ENCODE measurements at regions not wholly inside any gene's neighbourhood (a gene's known extent, or its start where the extent isn't known, plus 50 kb on each side); places are given as distances from the start of the nearest gene placed in this dataset.
A peak's percentile ranks its signal among the peaks of the same experiment; 100 is the strongest.

- no peak for DNase-seq (ENCODE audit: low spot score)
- H3K27me3 Mint-ChIP-seq (ENCODE audit: low read depth), result no peaks in the 10 kb centered on the region
- TF ChIP-seq, protein P1, sequence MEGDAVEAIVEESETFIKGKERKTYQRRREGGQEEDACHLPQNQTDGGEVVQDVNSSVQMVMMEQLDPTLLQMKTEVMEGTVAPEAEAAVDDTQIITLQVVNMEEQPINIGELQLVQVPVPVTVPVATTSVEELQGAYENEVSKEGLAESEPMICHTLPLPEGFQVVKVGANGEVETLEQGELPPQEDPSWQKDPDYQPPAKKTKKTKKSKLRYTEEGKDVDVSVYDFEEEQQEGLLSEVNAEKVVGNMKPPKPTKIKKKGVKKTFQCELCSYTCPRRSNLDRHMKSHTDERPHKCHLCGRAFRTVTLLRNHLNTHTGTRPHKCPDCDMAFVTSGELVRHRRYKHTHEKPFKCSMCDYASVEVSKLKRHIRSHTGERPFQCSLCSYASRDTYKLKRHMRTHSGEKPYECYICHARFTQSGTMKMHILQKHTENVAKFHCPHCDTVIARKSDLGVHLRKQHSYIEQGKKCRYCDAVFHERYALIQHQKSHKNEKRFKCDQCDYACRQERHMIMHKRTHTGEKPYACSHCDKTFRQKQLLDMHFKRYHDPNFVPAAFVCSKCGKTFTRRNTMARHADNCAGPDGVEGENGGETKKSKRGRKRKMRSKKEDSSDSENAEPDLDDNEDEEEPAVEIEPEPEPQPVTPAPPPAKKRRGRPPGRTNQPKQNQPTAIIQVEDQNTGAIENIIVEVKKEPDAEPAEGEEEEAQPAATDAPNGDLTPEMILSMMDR (IDR thresholded peaks at IDR 0.05), result no peak
- no peak overlapping the region for H3K27ac Mint-ChIP-seq (ENCODE audit: unreplicated experiment)
- H3K4me3 Mint-ChIP-seq (ENCODE audit: unreplicated experiment), result no peak overlapping the region
- no peaks in the 10 kb centered on the region for H3K36me3 Mint-ChIP-seq (ENCODE audit: low read depth)
- H3K9me3 Mint-ChIP-seq (ENCODE audit: low read depth), result no peaks in the 10 kb centered on the region
- peaks cover 22% of the 10 kb centered on the region for H3K4me1 Mint-ChIP-seq (ENCODE audit: low read depth)
These were observed 60.3 kb downstream of the EOMES start for GRCh38 chr3:27661797-27662196.

- Mint-ChIP-seq H3K27me3 (ENCODE audit: low read depth) (no peaks in the 10 kb centered on the region), H3K36me3 (ENCODE audit: low read depth) (no peaks in the 10 kb centered on the region), H3K4me3 (ENCODE audit: unreplicated experiment) (no peak overlapping the region), H3K9me3 (ENCODE audit: low read depth) (no peaks in the 10 kb centered on the region), H3K27ac (ENCODE audit: unreplicated experiment) (no peak overlapping the region), H3K4me1 (ENCODE audit: low read depth) (peaks cover 15% of the 10 kb centered on the region)
- DNase-seq (ENCODE audit: low spot score), result no peak
- TF ChIP-seq, protein P1 (IDR thresholded peaks at IDR 0.05), result peak; percentile 83
These were observed 62.7 kb downstream of the EOMES start for GRCh38 chr3:27659279-27660021.

DNA sequence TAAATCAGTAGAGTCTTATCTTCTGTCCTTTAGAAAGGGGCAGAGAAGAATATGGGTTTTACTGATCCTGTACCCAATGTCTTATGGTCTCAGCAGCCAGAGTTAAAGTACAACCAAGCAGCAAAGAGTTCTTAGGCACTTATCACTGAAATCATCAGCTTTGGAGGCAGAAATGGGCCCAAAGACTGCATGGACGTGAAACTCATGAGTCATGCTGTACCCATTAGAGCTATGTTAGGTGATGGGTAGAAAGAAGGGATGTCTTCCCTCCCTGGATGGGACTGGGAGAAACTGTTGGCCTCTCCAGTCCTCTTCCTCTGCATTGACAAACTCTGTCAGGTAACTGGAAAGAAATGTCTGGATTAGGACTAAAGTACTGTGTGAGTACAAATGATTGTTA is 63.4 kb downstream of the EOMES start:
- Mint-ChIP-seq H3K36me3 (ENCODE audit: low read depth) (no peaks in the 10 kb centered on the region), H3K27ac (ENCODE audit: unreplicated experiment) (no peak overlapping the region), H3K27me3 (ENCODE audit: low read depth) (no peaks in the 10 kb centered on the region), H3K4me3 (ENCODE audit: unreplicated experiment) (no peak overlapping the region), H3K4me1 (ENCODE audit: low read depth) (peaks cover 15% of the 10 kb centered on the region), H3K9me3 (ENCODE audit: low read depth) (no peaks in the 10 kb centered on the region)
- TF ChIP-seq, protein P1 (IDR thresholded peaks at IDR 0.05), result no peak
- no peak for DNase-seq (ENCODE audit: low spot score)

GRCh38 chr3:27657871-27658270 is 64.3 kb downstream of the EOMES start:
- Mint-ChIP-seq H3K4me3 (ENCODE audit: unreplicated experiment) (no peak overlapping the region), H3K27ac (ENCODE audit: unreplicated experiment) (no peak overlapping the region), H3K9me3 (ENCODE audit: low read depth) (no peaks in the 10 kb centered on the region), H3K36me3 (ENCODE audit: low read depth) (no peaks in the 10 kb centered on the region), H3K27me3 (ENCODE audit: low read depth) (no peaks in the 10 kb centered on the region), H3K4me1 (ENCODE audit: low read depth) (peaks cover 15% of the 10 kb centered on the region)
- TF ChIP-seq, protein P1 (IDR thresholded peaks at IDR 0.05), result no peak
- DNase-seq (ENCODE audit: low spot score), result no peak

DNA sequence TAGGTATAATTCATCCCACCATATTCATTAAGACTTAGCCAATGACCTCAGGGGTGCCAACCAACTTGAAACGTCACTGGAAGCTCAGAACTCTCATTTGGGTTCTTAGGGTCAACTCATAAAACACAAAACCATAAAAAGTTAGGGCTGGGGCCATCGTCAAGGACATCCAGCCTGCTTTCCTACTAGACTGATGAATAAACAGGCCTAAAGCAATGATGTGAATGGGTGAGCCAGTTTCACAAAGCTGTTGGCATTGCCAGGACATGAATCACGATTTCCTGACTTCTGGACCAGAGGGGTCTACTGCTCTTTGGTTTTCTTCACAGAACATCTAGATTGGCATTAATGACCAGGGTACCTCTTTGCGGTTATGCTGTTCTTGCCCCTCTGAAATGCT is 64.7 kb downstream of the EOMES start:
- Mint-ChIP-seq H3K4me1 (ENCODE audit: low read depth) (peaks cover 15% of the 10 kb centered on the region), H3K27me3 (ENCODE audit: low read depth) (no peaks in the 10 kb centered on the region), H3K27ac (ENCODE audit: unreplicated experiment) (no peak overlapping the region), H3K4me3 (ENCODE audit: unreplicated experiment) (no peak overlapping the region), H3K36me3 (ENCODE audit: low read depth) (no peaks in the 10 kb centered on the region), H3K9me3 (ENCODE audit: low read depth) (no peaks in the 10 kb centered on the region)
- DNase-seq (ENCODE audit: low spot score), result no peak
- TF ChIP-seq, protein P1 (IDR thresholded peaks at IDR 0.05), result no peak
